ENCODE measurements at regions not wholly inside any gene's neighbourhood (a gene's known extent, or its start where the extent isn't known, plus 50 kb on each side); places are given as distances from the start of the nearest gene placed in this dataset.
"Not testable (repeated sequence)": the region's sequence is repeated elsewhere in the genome, so short reads cannot be mapped to it uniquely, and the experiment has no call there.

DNA sequence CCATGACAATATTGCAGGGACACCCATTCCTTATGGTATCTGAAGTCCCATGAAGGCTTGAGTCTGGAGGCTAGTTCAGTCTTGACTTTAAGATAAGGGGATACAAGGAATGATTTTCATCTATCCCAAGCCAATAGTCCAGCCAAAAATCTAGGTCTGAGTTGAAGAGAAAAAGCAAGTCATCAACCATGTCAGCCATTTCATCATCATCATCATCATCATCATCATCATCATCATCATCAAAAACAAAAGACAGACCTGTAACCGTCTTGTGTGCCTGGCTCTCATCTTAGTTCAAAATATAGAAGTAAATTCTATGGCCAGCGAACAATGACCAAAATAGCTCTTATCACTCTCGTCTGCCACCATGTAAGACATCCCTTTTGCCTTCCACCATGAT, 59.5 kb upstream of the FAM90A26 start:
- not testable (repeated sequence) for DNase-seq (ENCODE audit: low spot score)

DNA sequence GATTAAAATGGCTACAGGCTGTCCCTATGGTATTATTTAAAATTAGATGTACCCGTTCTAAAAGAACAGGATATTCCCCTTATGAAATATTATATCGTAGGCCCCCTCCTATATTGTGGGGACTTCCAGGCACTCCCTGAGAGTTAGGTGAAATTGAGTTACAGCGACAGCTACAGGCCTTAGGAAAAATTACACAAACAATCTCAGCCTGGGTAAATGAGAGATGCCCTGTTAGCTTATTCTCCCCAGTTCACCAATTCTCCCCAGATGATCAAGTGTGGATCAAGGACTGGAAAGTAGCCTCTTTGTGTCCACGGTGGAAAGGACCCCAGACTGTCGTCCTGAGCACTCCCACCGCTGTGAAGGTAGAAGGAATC, 67.1 kb upstream of the FAM90A26 start:
- not testable (repeated sequence) for DNase-seq (ENCODE audit: low spot score)

DNA sequence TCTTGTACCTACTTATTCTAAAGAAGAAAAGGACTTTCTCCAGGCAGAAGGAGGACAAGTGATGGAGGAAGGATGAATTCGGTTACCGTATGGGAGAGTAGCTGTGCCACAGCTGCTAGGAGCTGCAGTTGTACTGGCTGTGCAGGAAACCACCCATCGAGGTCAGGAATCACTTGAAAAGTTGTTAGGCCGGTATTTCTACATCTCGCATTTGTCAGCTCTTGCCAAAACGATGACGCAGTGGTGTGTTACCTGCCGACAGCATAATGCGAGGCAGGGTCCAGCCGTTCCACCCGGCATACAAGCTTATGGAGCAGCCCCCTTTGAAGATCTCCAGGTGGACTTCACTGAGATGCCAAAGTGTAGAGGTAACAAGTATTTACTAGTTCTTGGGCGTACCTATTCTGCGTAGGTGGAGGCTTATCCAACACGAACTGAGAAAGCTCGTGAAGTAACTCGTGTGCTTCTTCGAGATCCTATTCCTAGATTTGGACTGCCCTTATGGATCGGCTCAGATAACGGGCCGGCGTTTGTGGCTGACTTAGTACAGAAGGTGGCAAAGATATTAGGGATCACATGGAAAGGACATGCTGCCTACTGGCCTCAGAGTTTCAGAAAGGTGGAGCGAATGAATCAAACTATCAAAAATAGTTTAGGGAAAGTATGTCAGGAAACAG, 67.6 kb upstream of the FAM90A26 start:
- not testable (repeated sequence) for DNase-seq (ENCODE audit: low spot score)

DNA sequence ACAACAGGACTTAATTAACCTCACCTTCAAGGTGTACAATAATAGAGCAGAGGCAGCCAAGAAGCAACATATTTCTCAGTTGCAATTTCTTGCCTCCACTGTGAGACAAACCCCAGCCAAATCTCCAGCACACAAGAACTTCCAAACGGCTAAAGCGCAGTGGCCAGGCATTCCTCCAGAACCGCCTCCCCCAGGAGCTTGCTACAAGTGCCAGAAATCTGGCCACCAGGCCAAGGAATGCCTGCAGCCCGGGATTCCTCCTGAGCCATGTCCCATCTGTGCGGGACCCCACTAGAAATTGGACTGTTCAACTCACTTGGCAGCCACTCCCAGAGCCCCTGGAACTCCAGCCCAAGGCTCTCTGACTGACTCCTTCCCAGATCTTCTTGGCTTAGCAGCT, 73.9 kb upstream of the FAM90A26 start:
- not testable (repeated sequence) for DNase-seq (ENCODE audit: low spot score)

DNA sequence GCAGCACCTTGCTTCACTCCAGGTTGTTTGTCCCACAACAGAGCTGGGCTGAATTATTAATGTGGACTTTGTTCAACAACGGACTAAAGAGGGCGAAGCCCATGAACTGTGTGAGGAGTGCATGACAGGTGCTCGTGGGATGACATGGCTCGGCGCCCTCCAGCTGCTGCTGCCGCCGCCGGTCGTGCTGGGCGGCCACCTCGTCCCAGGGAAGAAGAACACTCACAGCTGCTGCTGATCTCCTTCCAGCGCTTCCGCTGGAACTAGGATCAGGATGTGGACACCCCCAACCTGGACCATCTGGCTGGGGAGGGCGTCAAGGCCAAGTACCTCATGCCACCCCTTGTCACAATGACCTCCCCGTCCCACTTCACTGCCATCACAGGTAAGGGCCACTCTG, 91.4 kb upstream of the FAM90A26 start:
- DNase-seq (ENCODE audit: low spot score) = not testable (repeated sequence)

DNA sequence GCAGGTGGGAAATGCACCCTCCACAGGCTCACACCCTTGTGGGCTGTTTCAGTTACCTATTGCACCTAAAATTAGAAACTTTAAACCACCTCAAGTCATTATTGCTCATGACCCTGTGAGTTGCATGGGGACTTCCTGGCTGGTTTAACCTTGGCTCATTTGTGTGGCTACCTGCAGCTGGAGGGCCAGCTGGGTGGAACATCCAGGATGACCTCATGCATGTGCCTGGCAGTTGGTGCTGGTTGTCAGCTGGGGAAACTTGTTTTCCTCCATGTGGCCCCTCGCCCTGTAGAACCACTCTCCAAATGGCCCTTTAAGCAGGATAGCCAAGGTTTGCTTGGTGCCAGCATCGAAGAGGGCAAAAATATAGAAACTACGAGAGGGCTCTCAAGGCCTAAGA, 93.2 kb upstream of the FAM90A26 start:
- DNase-seq (ENCODE audit: low spot score) = not testable (repeated sequence)

DNA sequence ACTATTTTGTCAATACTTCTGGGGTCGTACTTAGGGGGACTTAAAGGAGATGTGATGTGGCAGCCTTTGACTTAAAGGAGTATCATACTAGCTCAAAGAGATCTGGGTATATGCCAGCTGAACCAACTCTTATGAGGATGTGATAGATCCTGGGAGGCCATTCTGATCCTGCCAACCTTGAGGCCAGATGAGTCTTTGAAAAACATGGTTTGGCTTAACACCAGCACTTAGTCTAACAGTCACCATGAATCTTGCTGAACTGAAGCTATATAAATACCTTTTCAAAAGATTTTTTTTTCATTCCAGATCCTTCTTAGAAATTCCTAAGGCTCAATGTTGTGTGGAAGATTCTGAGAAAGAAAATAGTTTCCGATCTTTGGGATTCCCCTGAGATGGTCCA, 93.7 kb upstream of the FAM90A26 start:
- not testable (repeated sequence) for DNase-seq (ENCODE audit: low spot score)

DNA sequence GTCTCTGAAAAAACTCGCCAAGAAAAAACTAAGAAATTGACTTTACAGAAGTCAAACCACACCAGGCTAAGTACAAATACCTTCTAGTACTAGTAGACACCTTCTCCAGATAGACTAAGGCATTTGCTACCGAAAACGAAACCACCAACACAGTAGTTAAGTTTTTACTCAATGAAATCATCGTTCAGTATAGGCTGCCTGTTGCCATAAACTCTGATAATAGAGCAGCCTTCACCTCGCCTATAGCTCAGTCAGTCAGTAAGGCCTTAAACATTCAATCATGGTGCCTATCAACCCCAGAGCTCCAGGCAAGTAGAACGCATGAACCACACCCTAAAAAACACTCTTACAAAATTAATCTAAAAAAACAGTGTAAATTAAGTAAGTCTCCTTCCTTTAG, 96.8 kb upstream of the FAM90A26 start:
- not testable (repeated sequence) for DNase-seq (ENCODE audit: low spot score)

DNA sequence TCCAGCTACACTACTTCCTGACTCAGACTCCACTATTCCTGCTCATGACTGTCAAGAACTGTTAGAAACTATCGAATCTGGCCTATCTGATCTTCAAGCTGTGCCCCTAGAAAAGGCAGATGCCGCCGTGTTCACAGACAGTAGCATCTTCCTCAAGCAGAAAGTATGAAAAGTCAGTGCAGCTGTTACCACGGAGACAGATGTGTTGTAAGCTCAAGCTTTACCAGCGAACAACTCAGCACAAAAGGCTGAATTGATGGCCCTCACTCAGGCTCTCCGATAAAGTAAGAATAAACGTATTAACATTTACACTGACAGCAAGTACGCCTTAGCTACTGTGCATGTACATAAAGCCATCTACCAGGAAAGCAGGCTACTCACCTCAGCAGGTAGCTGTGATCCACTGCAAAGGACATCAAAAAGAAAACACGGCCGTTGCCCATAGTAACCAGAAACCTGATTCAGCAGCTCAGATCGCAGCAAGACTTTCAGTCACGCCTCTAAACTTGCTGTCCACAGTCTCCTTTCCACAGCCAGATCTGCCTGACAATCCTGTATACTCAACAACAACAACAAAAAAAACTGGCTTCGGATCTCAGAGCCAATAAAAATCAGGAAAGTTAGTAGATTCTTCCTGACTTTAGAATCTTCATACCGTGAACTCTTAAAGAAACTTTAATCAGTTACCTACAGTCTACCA, 97.5 kb upstream of the FAM90A26 start:
- not testable (repeated sequence) for DNase-seq (ENCODE audit: low spot score)

DNA sequence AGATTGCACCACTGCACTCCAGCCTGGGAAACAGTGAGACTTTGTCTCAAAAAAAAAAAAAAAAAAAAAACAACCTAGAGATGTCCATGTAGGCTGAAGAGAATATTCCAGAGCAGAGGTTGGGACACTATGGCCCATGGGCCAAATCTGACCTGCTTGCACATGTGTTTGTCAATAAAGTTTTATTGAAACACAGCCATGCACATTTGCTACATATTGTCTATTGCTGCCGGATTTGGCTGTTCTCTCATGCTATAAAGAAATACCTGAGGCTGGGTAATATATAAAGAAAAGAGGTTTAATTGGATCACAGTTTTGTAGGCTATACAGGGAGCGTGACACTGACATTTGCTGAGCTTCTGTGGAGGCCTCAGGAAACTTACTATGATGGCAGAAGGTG, 102.3 kb upstream of the FAM90A26 start:
- DNase-seq (ENCODE audit: low spot score) = not testable (repeated sequence)

DNA sequence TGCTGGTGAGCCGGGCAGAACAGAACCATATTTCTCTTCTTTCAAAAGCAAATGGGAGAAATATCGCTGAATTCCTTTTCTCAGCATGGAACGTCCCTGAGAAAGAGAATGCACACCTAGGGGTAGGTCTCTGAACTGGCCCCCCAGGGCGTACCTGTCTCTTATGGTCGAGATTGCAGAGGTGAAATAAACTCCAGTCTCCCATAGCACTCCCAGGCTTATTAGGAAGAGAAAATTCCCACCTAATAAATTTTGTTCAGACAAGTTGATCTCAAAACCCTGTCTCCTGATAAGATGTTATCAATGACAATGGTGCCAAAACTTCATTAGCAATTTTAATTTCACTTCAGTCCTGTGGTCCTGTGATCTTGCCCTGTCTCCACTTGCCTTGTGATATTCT, 106.6 kb upstream of the FAM90A26 start:
- DNase-seq (ENCODE audit: low spot score) = not testable (repeated sequence)

DNA sequence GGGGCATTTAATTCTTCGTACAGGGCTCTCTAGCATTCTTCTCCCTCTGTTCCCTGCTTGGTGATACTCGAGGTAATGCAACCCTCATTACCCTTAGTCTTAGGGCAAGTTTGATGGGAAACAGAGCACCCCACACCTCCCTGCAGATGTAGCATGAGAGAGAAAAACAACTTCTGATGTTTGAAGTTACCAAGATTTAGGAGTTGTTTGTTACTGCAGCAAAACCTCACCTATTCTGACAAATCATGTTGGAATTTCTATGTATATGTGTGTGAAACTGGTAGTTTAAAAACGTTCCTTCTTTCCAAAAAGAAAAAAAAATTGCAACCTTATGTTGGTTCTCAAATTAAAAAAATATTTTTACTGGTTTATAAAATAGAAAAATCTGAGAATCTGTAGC, 145.3 kb upstream of the FAM90A26 start:
- DNase-seq (ENCODE audit: low spot score) = not testable (repeated sequence)

DNA sequence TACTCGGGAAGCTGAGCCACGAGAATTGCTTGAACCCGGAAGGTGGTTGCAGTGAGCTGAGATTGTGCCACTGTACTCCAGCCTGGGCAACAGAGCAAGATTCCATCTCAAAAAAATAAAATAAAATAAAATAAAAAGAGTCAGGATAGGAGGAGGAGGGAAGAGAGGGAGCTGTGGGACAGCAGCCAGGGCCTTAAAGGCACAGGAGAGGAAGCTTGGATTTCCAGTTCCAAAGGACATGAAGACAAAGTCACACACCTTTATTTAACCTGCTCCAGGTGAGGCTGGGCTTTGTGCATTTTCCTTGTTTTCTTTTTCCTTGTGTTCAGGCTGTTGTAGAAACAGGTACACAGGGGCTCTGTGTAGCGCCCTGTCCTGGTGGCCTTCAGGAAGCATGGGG, 138.2 kb upstream of the HMX1 start:
- DNase-seq (ENCODE audit: low spot score) = not testable (repeated sequence)

DNA sequence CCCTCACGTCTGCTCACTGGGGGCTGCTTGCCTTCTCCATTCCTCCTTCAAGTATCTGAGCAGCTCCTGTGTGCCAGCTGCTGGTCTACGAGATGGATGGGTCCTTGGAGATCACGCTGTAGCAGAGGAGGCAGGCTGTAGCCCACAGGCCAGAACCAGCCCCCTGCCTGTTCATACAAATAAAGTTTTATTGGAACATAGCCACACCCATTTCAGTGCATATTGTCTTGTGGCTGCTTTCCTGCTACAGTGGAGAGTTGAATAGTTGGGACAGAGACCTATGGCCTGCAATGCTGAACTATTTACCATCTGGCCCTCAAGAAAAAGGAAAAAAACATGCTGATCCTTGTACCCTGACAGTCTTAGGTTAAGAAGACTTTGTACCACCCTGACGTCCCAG, 136.8 kb upstream of the HMX1 start:
- DNase-seq (ENCODE audit: low spot score) = not testable (repeated sequence)

DNA sequence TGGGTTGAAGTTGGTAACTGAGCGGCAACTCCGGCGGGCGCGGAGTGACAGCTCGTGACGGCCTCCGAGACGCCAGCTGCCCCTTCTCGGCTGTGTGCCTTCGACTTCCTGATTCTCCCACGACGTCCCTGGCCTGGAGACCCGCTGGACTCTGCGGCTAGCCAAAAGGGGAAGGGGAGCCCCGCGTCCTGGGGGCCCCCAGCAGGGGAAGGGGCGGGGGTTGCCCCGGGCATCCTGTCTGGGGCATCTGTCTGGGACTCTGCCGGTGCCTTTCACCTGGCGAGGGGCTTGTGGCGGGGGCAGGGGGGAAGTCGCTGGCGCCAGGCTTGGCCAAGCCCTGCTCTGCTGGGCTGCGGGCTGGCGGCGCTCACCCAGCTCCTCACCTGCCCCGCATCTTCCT, 129.5 kb upstream of the HMX1 start:
- DNase-seq (ENCODE audit: low spot score) = not testable (repeated sequence)

DNA sequence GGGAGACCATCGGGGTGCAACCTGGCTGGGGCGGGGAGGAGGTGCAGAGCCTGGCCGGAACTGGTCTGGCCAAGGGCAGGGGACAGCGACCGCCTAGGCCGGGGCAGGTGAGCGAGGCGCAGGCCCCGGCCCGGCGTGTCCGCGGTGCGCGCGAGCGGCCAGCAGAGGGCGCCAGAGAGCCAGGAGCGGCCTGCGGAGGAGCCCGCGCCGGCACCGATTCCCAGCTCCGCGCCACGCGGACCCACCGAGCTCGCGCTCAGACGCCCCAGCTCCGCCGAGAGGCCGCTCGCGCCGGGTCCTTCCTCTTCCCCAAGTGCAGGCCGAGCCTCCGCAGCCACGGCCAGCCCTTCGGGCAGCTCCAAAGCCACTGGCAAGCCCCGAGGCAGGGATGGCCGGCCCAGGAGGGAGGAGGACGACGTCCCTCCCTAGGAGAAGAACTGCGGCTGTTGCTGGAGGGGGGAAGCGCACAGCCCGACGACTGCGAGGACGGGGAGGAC, 128.9 kb upstream of the HMX1 start:
- peak; percentile 80 for DNase-seq (ENCODE audit: low spot score)

DNA sequence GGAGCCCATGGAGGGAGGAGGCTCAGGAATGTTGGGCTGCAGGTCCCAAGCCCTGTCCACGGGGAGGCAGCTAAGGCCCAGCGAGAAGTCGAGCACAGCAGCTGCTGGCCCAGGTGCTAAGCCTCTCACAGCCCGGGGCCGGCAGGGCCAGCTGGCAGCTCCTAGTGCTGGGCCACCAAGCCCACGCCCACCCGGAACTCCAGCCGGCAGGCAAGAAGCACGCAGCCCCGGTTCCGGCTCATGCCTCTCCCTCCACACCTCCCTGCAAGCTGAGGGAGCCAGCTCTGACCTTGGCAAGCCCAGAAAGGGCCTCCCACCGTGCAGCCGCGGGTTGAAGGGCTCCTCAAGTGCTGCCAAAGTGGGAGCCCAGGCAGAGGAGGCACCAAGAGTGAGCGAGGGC, 121.3 kb upstream of the HMX1 start:
- DNase-seq (ENCODE audit: low spot score) = not testable (repeated sequence)

DNA sequence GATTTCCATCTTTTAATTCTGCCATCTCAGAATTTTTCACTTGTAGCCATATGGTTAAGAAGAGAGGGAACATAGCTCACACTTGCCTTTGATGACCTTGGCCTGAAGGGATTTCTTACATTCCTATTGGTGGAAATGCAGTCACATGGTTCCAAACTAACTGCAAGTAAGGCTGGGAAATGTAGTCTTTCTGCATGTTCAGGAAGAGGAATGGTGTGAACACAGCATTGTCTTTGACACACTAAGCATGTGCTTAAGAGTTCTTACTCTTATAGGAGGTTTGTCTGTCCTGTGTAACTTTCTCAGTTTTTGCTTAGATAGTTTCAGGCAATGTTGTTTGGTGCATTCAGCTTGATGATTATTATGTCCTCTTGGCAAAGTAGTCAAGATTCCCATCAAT, 119.8 kb upstream of the HMX1 start:
- not testable (repeated sequence) for DNase-seq (ENCODE audit: low spot score)

DNA sequence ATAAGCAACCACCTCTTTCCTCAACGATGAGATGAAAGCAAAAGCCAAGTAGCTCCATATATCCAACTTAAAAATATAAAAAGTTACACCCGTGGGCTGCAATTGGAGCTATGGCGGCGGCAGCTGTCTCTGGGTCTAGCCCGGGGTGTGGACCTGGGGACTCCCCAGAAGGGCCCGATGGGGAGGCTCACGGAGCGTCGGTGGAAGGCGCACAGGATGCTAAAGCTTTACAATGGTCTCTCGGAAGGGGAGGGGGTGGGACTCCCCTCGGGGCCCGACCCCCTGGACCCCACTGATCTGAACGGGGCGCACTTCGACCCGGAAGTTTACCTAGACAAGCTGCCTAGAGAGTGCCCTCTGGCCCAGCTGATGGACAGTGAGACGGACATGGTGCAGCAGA, 118.7 kb upstream of the HMX1 start:
- DNase-seq (ENCODE audit: low spot score) = not testable (repeated sequence)

DNA sequence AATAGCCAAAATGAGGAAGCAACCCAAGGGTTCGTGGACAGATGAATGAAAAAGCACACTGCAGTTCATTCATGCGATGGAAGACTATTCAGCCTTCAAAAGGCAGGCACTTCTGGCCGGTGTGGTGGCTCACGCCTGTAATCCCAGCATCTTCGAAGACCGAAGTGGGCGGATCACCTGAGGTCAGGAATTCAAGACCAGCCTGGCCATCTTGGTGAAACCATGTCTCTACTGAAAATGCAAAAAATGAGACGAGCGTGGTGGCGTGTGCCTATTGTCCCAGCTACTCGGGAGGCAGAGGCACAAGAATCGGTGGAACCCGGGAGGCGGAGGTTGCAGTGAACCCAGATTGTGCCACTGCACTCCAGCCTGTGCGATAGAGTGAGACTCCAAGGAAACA, 114.1 kb upstream of the HMX1 start:
- not testable (repeated sequence) for DNase-seq (ENCODE audit: low spot score)

DNA sequence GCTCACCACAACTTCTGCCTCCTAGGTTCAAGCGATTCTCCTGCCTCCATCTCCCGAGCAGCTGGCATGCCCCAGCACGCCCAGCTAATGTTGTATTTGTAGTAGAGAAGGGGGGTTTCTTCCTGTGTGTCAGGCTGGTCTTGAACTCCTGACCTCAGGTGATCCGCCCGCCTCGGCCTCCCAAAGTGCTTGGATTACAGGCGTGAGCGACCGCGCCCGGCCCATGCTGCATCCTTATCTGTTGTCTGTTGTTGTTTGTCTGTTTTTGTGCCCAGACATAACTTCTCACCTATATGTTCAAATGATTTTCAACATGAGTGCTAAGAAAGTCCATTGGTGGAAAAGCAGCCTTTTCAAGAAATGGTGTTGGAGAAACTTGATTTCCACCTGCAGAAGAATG, 113.0 kb upstream of the HMX1 start:
- not testable (repeated sequence) for DNase-seq (ENCODE audit: low spot score)

DNA sequence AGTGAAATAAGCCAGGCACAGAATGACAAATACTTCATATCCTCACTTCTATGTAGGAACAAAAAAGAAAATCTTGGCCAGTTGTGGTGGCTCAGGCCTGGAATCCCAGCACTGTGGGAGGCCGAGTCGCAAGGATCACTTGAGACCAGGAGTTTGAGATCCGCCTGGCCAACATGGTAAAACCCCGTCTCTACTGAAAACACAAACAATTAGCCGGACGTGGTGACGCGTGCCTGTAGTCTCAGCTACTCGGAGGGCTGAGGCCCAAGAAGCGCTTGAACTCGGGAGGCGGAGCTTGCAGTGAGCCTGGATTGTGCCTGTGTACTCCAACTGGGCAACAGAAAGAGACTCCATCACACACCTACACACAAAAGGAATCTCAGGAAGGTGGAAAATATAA, 112.3 kb upstream of the HMX1 start:
- DNase-seq (ENCODE audit: low spot score) = not testable (repeated sequence)

DNA sequence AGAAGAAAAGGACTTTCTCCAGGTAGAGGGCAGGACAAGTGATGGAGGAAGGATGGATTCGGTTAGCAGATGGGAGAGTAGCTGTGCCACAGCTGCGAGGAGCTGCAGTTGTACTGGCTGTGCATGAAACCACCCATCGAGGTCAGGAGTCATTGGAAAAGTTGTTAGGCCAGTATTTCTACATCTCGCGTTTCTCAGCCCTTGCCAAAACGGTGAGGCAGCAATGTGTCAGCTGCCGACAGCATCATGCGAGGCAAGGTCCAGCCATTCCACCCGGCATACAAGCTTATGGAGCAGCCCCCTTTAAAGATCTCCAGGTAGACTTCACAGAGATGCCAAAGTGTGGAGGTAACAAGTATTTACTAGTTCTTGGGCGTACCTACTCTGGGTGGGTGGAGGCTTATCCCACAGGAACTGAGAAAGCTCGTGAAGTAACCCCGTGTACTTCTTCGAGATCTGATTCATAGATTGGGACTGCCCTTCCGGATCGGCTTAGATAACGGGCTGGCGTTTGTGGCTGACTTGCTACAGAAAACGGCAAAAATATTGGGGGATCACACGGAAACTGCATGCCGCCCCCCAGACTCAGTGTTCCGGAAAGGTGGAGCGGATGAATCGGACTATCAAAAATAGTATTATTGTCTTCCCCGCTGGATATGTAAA, 105.0 kb upstream of the HMX1 start:
- not testable (repeated sequence) for DNase-seq (ENCODE audit: low spot score)
